HL-60 (cell line): ENCODE measurements at regions not wholly inside any gene's neighbourhood (a gene's known extent, or its start where the extent isn't known, plus 50 kb on each side); places are given as distances from the start of the nearest gene placed in this dataset.

ENCODE experiments used
- GABPA ChIP-seq: IDR thresholded peaks from 2 replicates; pipeline ENCODE4 v1.6.1; 2012; ENCODE audit warnings: low read depth
- POLR2AphosphoS5 ChIP-seq: IDR thresholded peaks from 2 replicates; pipeline ENCODE4 v1.6.1; 2012; ENCODE audit warnings: low read depth
- SPI1 ChIP-seq: IDR thresholded peaks from 2 replicates; pipeline ENCODE4 v1.6.1; 2012; ENCODE audit warnings: low read depth, mild to moderate bottlenecking, borderline replicate concordance
- TF ChIP-seq, protein P1 (sequence below): IDR thresholded peaks from one replicate; pipeline ENCODE4 v1.5.1; 2011; ENCODE audit warnings: low read length, control low read depth, inconsistent platforms; ENCODE audit not compliant: insufficient read depth
- TF ChIP-seq, protein P2 (sequence below): IDR thresholded peaks from 2 replicates; pipeline ENCODE4 v1.6.1; 2012; ENCODE audit warnings: low read depth; ENCODE audit not compliant: insufficient replicate concordance

DNA sequence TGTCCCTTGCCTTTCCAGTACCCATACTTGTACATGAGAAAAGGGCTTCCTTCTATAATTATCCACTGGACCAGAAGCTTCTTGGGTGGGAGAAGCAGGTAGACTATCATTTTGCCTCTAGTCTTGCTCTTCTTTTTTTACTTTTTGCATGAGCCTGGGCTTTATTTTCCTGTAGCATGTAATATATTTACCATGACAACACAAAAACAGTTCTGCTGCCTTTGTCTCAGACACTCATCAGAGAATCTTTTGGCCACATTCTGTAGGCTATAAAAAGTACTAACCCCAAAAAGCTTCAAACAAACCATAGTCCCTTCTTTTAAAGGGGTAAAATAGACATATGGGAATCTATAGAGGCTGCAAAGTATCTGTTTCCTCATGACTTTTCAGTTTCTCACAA is 339.2 kb upstream of the PIK3R1 start:
- TF ChIP-seq GABPA (no peak), POLR2AphosphoS5 (no peak), SPI1 (no peak)
- TF ChIP-seq, protein P1, sequence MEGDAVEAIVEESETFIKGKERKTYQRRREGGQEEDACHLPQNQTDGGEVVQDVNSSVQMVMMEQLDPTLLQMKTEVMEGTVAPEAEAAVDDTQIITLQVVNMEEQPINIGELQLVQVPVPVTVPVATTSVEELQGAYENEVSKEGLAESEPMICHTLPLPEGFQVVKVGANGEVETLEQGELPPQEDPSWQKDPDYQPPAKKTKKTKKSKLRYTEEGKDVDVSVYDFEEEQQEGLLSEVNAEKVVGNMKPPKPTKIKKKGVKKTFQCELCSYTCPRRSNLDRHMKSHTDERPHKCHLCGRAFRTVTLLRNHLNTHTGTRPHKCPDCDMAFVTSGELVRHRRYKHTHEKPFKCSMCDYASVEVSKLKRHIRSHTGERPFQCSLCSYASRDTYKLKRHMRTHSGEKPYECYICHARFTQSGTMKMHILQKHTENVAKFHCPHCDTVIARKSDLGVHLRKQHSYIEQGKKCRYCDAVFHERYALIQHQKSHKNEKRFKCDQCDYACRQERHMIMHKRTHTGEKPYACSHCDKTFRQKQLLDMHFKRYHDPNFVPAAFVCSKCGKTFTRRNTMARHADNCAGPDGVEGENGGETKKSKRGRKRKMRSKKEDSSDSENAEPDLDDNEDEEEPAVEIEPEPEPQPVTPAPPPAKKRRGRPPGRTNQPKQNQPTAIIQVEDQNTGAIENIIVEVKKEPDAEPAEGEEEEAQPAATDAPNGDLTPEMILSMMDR: no peak
- TF ChIP-seq, protein P2, sequence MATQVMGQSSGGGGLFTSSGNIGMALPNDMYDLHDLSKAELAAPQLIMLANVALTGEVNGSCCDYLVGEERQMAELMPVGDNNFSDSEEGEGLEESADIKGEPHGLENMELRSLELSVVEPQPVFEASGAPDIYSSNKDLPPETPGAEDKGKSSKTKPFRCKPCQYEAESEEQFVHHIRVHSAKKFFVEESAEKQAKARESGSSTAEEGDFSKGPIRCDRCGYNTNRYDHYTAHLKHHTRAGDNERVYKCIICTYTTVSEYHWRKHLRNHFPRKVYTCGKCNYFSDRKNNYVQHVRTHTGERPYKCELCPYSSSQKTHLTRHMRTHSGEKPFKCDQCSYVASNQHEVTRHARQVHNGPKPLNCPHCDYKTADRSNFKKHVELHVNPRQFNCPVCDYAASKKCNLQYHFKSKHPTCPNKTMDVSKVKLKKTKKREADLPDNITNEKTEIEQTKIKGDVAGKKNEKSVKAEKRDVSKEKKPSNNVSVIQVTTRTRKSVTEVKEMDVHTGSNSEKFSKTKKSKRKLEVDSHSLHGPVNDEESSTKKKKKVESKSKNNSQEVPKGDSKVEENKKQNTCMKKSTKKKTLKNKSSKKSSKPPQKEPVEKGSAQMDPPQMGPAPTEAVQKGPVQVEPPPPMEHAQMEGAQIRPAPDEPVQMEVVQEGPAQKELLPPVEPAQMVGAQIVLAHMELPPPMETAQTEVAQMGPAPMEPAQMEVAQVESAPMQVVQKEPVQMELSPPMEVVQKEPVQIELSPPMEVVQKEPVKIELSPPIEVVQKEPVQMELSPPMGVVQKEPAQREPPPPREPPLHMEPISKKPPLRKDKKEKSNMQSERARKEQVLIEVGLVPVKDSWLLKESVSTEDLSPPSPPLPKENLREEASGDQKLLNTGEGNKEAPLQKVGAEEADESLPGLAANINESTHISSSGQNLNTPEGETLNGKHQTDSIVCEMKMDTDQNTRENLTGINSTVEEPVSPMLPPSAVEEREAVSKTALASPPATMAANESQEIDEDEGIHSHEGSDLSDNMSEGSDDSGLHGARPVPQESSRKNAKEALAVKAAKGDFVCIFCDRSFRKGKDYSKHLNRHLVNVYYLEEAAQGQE: no peak
